ENCODE measurements at regions not wholly inside any gene's neighbourhood (a gene's known extent, or its start where the extent isn't known, plus 50 kb on each side); places are given as distances from the start of the nearest gene placed in this dataset.

- TF ChIP-seq CTCF (IDR thresholded peaks at IDR 0.05) (no peak), POLR2A (IDR thresholded peaks at IDR 0.05) (no peak), POLR2AphosphoS5 (IDR thresholded peaks at IDR 0.05) (no peak)
Measured at GRCh38 chr18:64258111-64258650, 109.3 kb upstream of the LINC00305 start.
